GM21367 (cell line): ENCODE measurements at regions not wholly inside any gene's neighbourhood (a gene's known extent, or its start where the extent isn't known, plus 50 kb on each side); places are given as distances from the start of the nearest gene placed in this dataset.
A peak's percentile ranks its signal among the peaks of the same experiment; 100 is the strongest.
"Not testable (repeated sequence)": the region's sequence is repeated elsewhere in the genome, so short reads cannot be mapped to it uniquely, and the experiment has no call there.

Source experiments
- ATAC-seq: cut with Tn5 transposase; IDR thresholded peaks from one replicate; pipeline ENCODE4 v1.9.1; 2021; ENCODE audit not compliant: unreplicated experiment

GRCh38 chr18:70553936-70554260 lies 265.1 kb downstream of the SOCS6 start:
- no peak for ATAC-seq

- no peak for ATAC-seq
Measured at GRCh38 chr18:70553245-70553935, 264.5 kb downstream of the SOCS6 start.

GRCh38 chr18:70536370-70537062 lies 247.7 kb downstream of the SOCS6 start:
- ATAC-seq, result no peak

- no peak for ATAC-seq
Measured at GRCh38 chr18:70535041-70535440, 246.2 kb downstream of the SOCS6 start.

- not testable (repeated sequence) for ATAC-seq
Measured at GRCh38 chr18:70525322-70525721, 236.5 kb downstream of the SOCS6 start.

- no peak for ATAC-seq
Measured at GRCh38 chr18:70523792-70524182, 234.9 kb downstream of the SOCS6 start.

- ATAC-seq, result no peak
Measured at GRCh38 chr18:70523035-70523791, 234.4 kb downstream of the SOCS6 start.

- ATAC-seq, result no peak
Measured at GRCh38 chr18:70522183-70522680, 233.4 kb downstream of the SOCS6 start.

GRCh38 chr18:70520867-70521266 lies 232.0 kb downstream of the SOCS6 start:
- no peak for ATAC-seq

GRCh38 chr18:70513502-70514171 lies 224.8 kb downstream of the SOCS6 start:
- ATAC-seq, result no peak

- no peak for ATAC-seq
Measured at GRCh38 chr18:70507970-70508369, 219.1 kb downstream of the SOCS6 start.

GRCh38 chr18:70506511-70506910 lies 217.7 kb downstream of the SOCS6 start:
- no peak for ATAC-seq

GRCh38 chr18:70503060-70503459 lies 214.2 kb downstream of the SOCS6 start:
- ATAC-seq, result no peak

- no peak for ATAC-seq
Measured at GRCh38 chr18:70501358-70501757, 212.5 kb downstream of the SOCS6 start.

GRCh38 chr18:70500748-70501147 lies 211.9 kb downstream of the SOCS6 start:
- ATAC-seq, result no peak

GRCh38 chr18:70499218-70499691 lies 210.4 kb downstream of the SOCS6 start:
- ATAC-seq, result no peak

- ATAC-seq, result no peak
Measured at GRCh38 chr18:70496353-70497294, 207.8 kb downstream of the SOCS6 start.

- no peak for ATAC-seq
Measured at GRCh38 chr18:70494524-70494923, 205.7 kb downstream of the SOCS6 start.

GRCh38 chr18:70493461-70493860 lies 204.6 kb downstream of the SOCS6 start:
- ATAC-seq, result no peak

GRCh38 chr18:70491734-70492348 lies 203.0 kb downstream of the SOCS6 start:
- ATAC-seq, result peak; percentile 87
